T-cell (primary cell): ENCODE measurements at regions not wholly inside any gene's neighbourhood (a gene's known extent, or its start where the extent isn't known, plus 50 kb on each side); places are given as distances from the start of the nearest gene placed in this dataset.

ENCODE experiments used
- ATAC-seq, 4 experiments: fragments of 200-7000 bp in 3 of 4; fragments of 150-1000 bp in 1 of 4; cut with Tn5 transposase; replicated peaks in 1 of 4; 1 replicate in 3 of 4; 2 replicates in 1 of 4; pipeline ENCODE4 v1.10.0; 2021; ENCODE audit warnings: moderate library complexity in 3 of 4, mild to moderate bottlenecking in 2 of 4, moderate number of reproducible peaks in 1 of 4
- CTCF ChIA-PET, 2 donors: fragments of 300-600 bp; sonication (Branson Sonifier 250); formaldehyde crosslinking; loops; one replicate each; lab custom pipeline; 2022; ENCODE audit warnings: antibody characterized with exemption in 2 of 2; lab: Charles Lee
- POLR2A ChIA-PET, 2 donors: fragments of 300-600 bp; sonication (Branson Sonifier 250); formaldehyde crosslinking; loops; one replicate each; lab custom pipeline; 2022; ENCODE audit warnings: antibody characterized with exemption in 2 of 2; lab: Charles Lee
- DNase-seq, 35 experiments: peaks; one replicate each; pipeline versions ENCODE4 v3.0.0 to v3.0.0-alpha.2; 2013 to 2023
- H3K27ac ChIP-seq: one replicate; pipeline ENCODE4 v1.5.1; 2013; ENCODE audit warnings: low read length
- H3K27me3 ChIP-seq, 2 experiments: replicated peaks in 1 of 2; 1 replicate in 1 of 2; 2 replicates in 1 of 2; pipeline versions ENCODE4 v1.6.1 to v1.7.0; 2013; ENCODE audit warnings: low read length in 1 of 2, mixed read lengths in 1 of 2; ENCODE audit not compliant: control insufficient read depth in 2 of 2, insufficient read depth in 2 of 2; ENCODE audit errors: extremely low read depth in 1 of 2
- H3K36me3 ChIP-seq, 2 donors: 1 replicate in 1 of 2; 2 replicates in 1 of 2; pipeline versions ENCODE4 v1.6.1 to v1.7.0; 2013; ENCODE audit warnings: low read length in 1 of 2; ENCODE audit not compliant: control insufficient read depth in 2 of 2, insufficient read depth in 1 of 2; ENCODE audit errors: extremely low read depth in 1 of 2
- H3K4me1 ChIP-seq, 2 experiments: 1 replicate in 1 of 2; 2 replicates in 1 of 2; pipeline versions ENCODE4 v1.6.1 to v1.7.0; 2013; ENCODE audit warnings: low read length in 2 of 2, mixed read lengths in 1 of 2; ENCODE audit not compliant: insufficient read depth in 2 of 2, control insufficient read depth in 1 of 2; ENCODE audit errors: extremely low read depth in 1 of 2
- H3K4me3 ChIP-seq, 2 donors: 1 replicate in 1 of 2; 2 replicates in 1 of 2; pipeline versions ENCODE4 v1.5.1 to v1.7.0; 2013; ENCODE audit warnings: mild to moderate bottlenecking in 2 of 2, low read length in 1 of 2, moderate library complexity in 1 of 2; ENCODE audit not compliant: control insufficient read depth in 1 of 2; ENCODE audit errors: extremely low read depth in 1 of 2
- H3K9me3 ChIP-seq: 2 replicates; pipeline ENCODE4 v1.7.0; 2013
- H3K27ac Mint-ChIP-seq, 2 donors: one replicate each; pipeline ENCODE4 v1.8.0; 2020 to 2021; ENCODE audit warnings: mild to moderate bottlenecking in 2 of 2, mixed read lengths in 2 of 2
- H3K27me3 Mint-ChIP-seq, 2 donors: one replicate each; pipeline ENCODE4 v1.8.0; 2021 to 2022; ENCODE audit warnings: mixed read lengths in 2 of 2
- H3K36me3 Mint-ChIP-seq: one replicate; pipeline ENCODE4 v1.8.0; 2021; ENCODE audit warnings: mixed read lengths
- H3K4me1 Mint-ChIP-seq, 3 donors: one replicate each; pipeline ENCODE4 v1.8.0; 2020 to 2022; ENCODE audit warnings: mixed read lengths in 3 of 3, mild to moderate bottlenecking in 1 of 3
- H3K4me3 Mint-ChIP-seq, 3 donors: one replicate each; pipeline ENCODE4 v1.8.0; 2020 to 2022; ENCODE audit warnings: mild to moderate bottlenecking in 3 of 3, mixed read lengths in 3 of 3, moderate library complexity in 3 of 3
- H3K9me3 Mint-ChIP-seq, 3 donors: one replicate each; pipeline ENCODE4 v1.8.0; 2020 to 2022; ENCODE audit warnings: mixed read lengths in 3 of 3
- WGBS: methylation state at CpG from one replicate; pipeline ENCODE4 v1.1.5; 2013; ENCODE audit warnings: missing lambda C conversion rate; ENCODE audit not compliant: insufficient coverage; 5-methylcytosine and 5-hydroxymethylcytosine counted together

GRCh38 chr9:80320480-80320879 is 748.7 kb downstream of the TLE4 start:
- no peaks in the 10 kb centered on the region for H3K36me3 Mint-ChIP-seq
- no peaks in the 10 kb centered on the region for H3K4me1 ChIP-seq
- H3K27me3 ChIP-seq, result no peaks in the 10 kb centered on the region
- ATAC-seq (no peak), DNase-seq (no peak)
- no peaks in the 10 kb centered on the region for H3K27me3 Mint-ChIP-seq
- CTCF ChIA-PET, result interaction anchor here in 1 of 2 donors (0.6 kb wide), 1 partner anchor 12 kb away, joined by 4 read pairs; no protein-coding TSS in a partner anchor
- H3K4me3 ChIP-seq, result no peak overlapping the region
- no peaks in the 10 kb centered on the region for H3K4me1 Mint-ChIP-seq
- H3K27ac ChIP-seq, result no peak overlapping the region
- H3K36me3 ChIP-seq, result no peaks in the 10 kb centered on the region
- H3K9me3 Mint-ChIP-seq, result peaks cover 0 to 3% (median 0%) of the 10 kb centered on the region in 3 donors
- no peaks in the 10 kb centered on the region for H3K9me3 ChIP-seq
- H3K27ac Mint-ChIP-seq, result no peak overlapping the region
- no peak overlapping the region for H3K4me3 Mint-ChIP-seq
- POLR2A ChIA-PET, result no interaction called here
- no CpG with 5 or more reads among the region's 4 CpGs for WGBS

GRCh38 chr9:80305136-80305535 is 733.4 kb downstream of the TLE4 start:
- Mint-ChIP-seq H3K9me3 (peaks cover 0 to 17% (median 3%) of the 10 kb centered on the region in 3 donors), H3K4me3 (no peak overlapping the region), H3K27me3 (no peaks in the 10 kb centered on the region), H3K27ac (no peak overlapping the region), H3K36me3 (no peaks in the 10 kb centered on the region), H3K4me1 (no peaks in the 10 kb centered on the region)
- H3K36me3 ChIP-seq, result no peaks in the 10 kb centered on the region
- no peak overlapping the region for H3K27ac ChIP-seq
- no peaks in the 10 kb centered on the region for H3K9me3 ChIP-seq
- ChIA-PET POLR2A (no interaction called here), CTCF (interaction anchor here in 1 of 2 donors (0.6 to 0.7 kb wide), 2 partner anchors 63 to 538 kb away, joined by 3 to 7 read pairs; no protein-coding TSS in a partner anchor)
- no peaks in the 10 kb centered on the region for H3K27me3 ChIP-seq
- H3K4me3 ChIP-seq, result no peak overlapping the region
- H3K4me1 ChIP-seq, result no peaks in the 10 kb centered on the region
- WGBS, result no CpG with 5 or more reads among the region's 1 CpG
- no peak for ATAC-seq
- no peak for DNase-seq

GRCh38 chr9:80294955-80295354 is 723.2 kb downstream of the TLE4 start:
- Histone ChIP-seq H3K4me1 (no peaks in the 10 kb centered on the region), H3K27ac (no peak overlapping the region), H3K27me3 (no peaks in the 10 kb centered on the region), H3K9me3 (no peaks in the 10 kb centered on the region), H3K36me3 (no peaks in the 10 kb centered on the region), H3K4me3 (no peak overlapping the region)
- no peaks in the 10 kb centered on the region for H3K4me1 Mint-ChIP-seq
- no peaks in the 10 kb centered on the region for H3K36me3 Mint-ChIP-seq
- ChIA-PET POLR2A (no interaction called here), CTCF (no interaction called here)
- DNase-seq, result no peak
- H3K4me3 Mint-ChIP-seq, result no peak overlapping the region
- ATAC-seq, result no peak
- H3K9me3 Mint-ChIP-seq, result peaks cover 10 to 19% (median 14%) of the 10 kb centered on the region in 3 donors
- 83% methylated on average over 1 of the region's 1 CpG for WGBS
- H3K27me3 Mint-ChIP-seq, result no peaks in the 10 kb centered on the region
- no peak overlapping the region for H3K27ac Mint-ChIP-seq

- no peaks in the 10 kb centered on the region for H3K36me3 ChIP-seq
- no peak overlapping the region for H3K27ac Mint-ChIP-seq
- no peaks in the 10 kb centered on the region for H3K4me1 Mint-ChIP-seq
- no peaks in the 10 kb centered on the region for H3K9me3 ChIP-seq
- no CpG with 5 or more reads among the region's 1 CpG for WGBS
- no peak overlapping the region for H3K4me3 ChIP-seq
- H3K27me3 ChIP-seq, result no peaks in the 10 kb centered on the region
- ATAC-seq (no peak), DNase-seq (no peak)
- no peak overlapping the region for H3K27ac ChIP-seq
- no peak overlapping the region for H3K4me3 Mint-ChIP-seq
- H3K27me3 Mint-ChIP-seq, result no peaks in the 10 kb centered on the region
- H3K36me3 Mint-ChIP-seq, result no peaks in the 10 kb centered on the region
- ChIA-PET POLR2A (no interaction called here), CTCF (no interaction called here)
- no peaks in the 10 kb centered on the region for H3K4me1 ChIP-seq
- H3K9me3 Mint-ChIP-seq, result peaks cover 10 to 19% (median 14%) of the 10 kb centered on the region in 3 donors
Measured at GRCh38 chr9:80294318-80294717, 722.6 kb downstream of the TLE4 start.

GRCh38 chr9:80292231-80292630 is 720.5 kb downstream of the TLE4 start:
- Histone ChIP-seq H3K4me1 (no peaks in the 10 kb centered on the region), H3K4me3 (no peak overlapping the region), H3K27me3 (no peaks in the 10 kb centered on the region), H3K27ac (no peak overlapping the region), H3K9me3 (no peaks in the 10 kb centered on the region), H3K36me3 (no peaks in the 10 kb centered on the region)
- 20% methylated on average over 1 of the region's 2 CpGs for WGBS
- Mint-ChIP-seq H3K4me1 (no peaks in the 10 kb centered on the region), H3K4me3 (no peak overlapping the region), H3K27me3 (no peaks in the 10 kb centered on the region), H3K9me3 (peaks cover 5 to 13% (median 7%) of the 10 kb centered on the region in 3 donors), H3K27ac (no peak overlapping the region), H3K36me3 (no peaks in the 10 kb centered on the region)
- ChIA-PET POLR2A (no interaction called here), CTCF (no interaction called here)
- no peak for DNase-seq
- no peak for ATAC-seq

GRCh38 chr9:80285326-80285725 is 713.6 kb downstream of the TLE4 start:
- POLR2A ChIA-PET, result interaction anchor here in 1 of 2 donors (0.7 kb wide), 1 partner anchor 791 kb away, joined by 3 read pairs; no protein-coding TSS in a partner anchor
- ATAC-seq (no peak), DNase-seq (no peak)
- no peaks in the 10 kb centered on the region for H3K4me1 Mint-ChIP-seq
- H3K27ac ChIP-seq, result no peak overlapping the region
- no peak overlapping the region for H3K4me3 Mint-ChIP-seq
- no peak overlapping the region for H3K27ac Mint-ChIP-seq
- CTCF ChIA-PET, result no interaction called here
- H3K36me3 ChIP-seq, result no peaks in the 10 kb centered on the region
- H3K9me3 ChIP-seq, result no peaks in the 10 kb centered on the region
- H3K36me3 Mint-ChIP-seq, result no peaks in the 10 kb centered on the region
- H3K4me3 ChIP-seq, result no peak overlapping the region
- WGBS, result 20% methylated on average over 1 of the region's 2 CpGs
- peaks cover 0 to 4% (median 0%) of the 10 kb centered on the region in 3 donors for H3K9me3 Mint-ChIP-seq
- H3K27me3 ChIP-seq, result no peaks in the 10 kb centered on the region
- no peaks in the 10 kb centered on the region for H3K27me3 Mint-ChIP-seq
- H3K4me1 ChIP-seq, result no peaks in the 10 kb centered on the region

- ChIA-PET CTCF (no interaction called here), POLR2A (no interaction called here)
- Histone ChIP-seq H3K4me1 (no peaks in the 10 kb centered on the region), H3K36me3 (no peaks in the 10 kb centered on the region), H3K4me3 (no peak overlapping the region), H3K27me3 (no peaks in the 10 kb centered on the region), H3K27ac (no peak overlapping the region), H3K9me3 (no peaks in the 10 kb centered on the region)
- Mint-ChIP-seq H3K4me1 (no peaks in the 10 kb centered on the region), H3K4me3 (no peak overlapping the region), H3K27ac (no peak overlapping the region), H3K27me3 (no peaks in the 10 kb centered on the region), H3K9me3 (peaks cover 0 to 4% (median 0%) of the 10 kb centered on the region in 3 donors), H3K36me3 (no peaks in the 10 kb centered on the region)
- DNase-seq (no peak), ATAC-seq (no peak)
- 51% methylated on average over 3 of the region's 3 CpGs for WGBS
Measured at GRCh38 chr9:80282766-80283165, 711.0 kb downstream of the TLE4 start.
